SK-N-SH (cell line): ENCODE measurements at regions not wholly inside any gene's neighbourhood (a gene's known extent, or its start where the extent isn't known, plus 50 kb on each side); places are given as distances from the start of the nearest gene placed in this dataset.
A peak's percentile ranks its signal among the peaks of the same experiment; 100 is the strongest.

Experiments
- CTCF ChIA-PET: fragments of 300-600, 350-600 bp; formaldehyde crosslinking; extraction: SDS; loops from one replicate; lab custom pipeline; 2021; lab: Yijun Ruan, JAX
- POLR2A ChIA-PET: fragments of 350-600 bp; sonication (Branson Sonifier 250); formaldehyde crosslinking; extraction: SDS; loops from one replicate; lab custom pipeline; 2020; ENCODE audit warnings: antibody characterized with exemption, inconsistent platforms; lab: Yijun Ruan, JAX
- DNase-seq: peaks from one replicate; pipeline ENCODE4 v3.0.0; 2012
- H2AFZ ChIP-seq: fragments of 200-600 bp; sonication (generic); 2 replicates; pipeline ENCODE4 v1.8.1; 2016; ENCODE audit warnings: antibody characterized with exemption, mild to moderate bottlenecking, low read depth
- H3F3A ChIP-seq: fragments of 200-600 bp; sonication (generic); replicated peaks from 2 replicates; pipeline ENCODE3; 2016; ENCODE audit warnings: antibody characterized with exemption, mild to moderate bottlenecking; ENCODE audit not compliant: insufficient read depth
- H3K27ac ChIP-seq, 2 experiments: fragments of 200-500 bp in 1 of 2; fragments of 200-600 bp in 1 of 2; sonication (Bioruptor generic) in 1 of 2; sonication (generic), shearing (Covaris generic) in 1 of 2; 2 replicates each; pipeline versions ENCODE4 v1.5.1 to v1.6.1; 2014 to 2016; ENCODE audit warnings: low read depth in 2 of 2, inconsistent platforms in 1 of 2, low read length in 1 of 2, mild to moderate bottlenecking in 1 of 2, mixed read lengths in 1 of 2
- H3K27me3 ChIP-seq: fragments of 200-600 bp; sonication (generic), shearing (Covaris generic); 2 replicates; pipeline ENCODE4 v1.6.1; 2016; ENCODE audit warnings: mixed run types; ENCODE audit not compliant: insufficient read depth
- H3K36me3 ChIP-seq, 2 experiments: fragments of 200-500 bp in 1 of 2; fragments of 200-600 bp in 1 of 2; sonication (Bioruptor generic) in 1 of 2; sonication (generic) in 1 of 2; replicated peaks in 1 of 2; 2 replicates each; pipeline versions ENCODE3 to v1.5.1; 2014 to 2016; ENCODE audit warnings: low read length in 1 of 2, mild to moderate bottlenecking in 1 of 2; ENCODE audit not compliant: insufficient read depth in 2 of 2, control insufficient read depth in 1 of 2
- H3K4me1 ChIP-seq, 2 experiments: fragments of 200-500 bp in 1 of 2; fragments of 200-600 bp in 1 of 2; sonication (Bioruptor generic) in 1 of 2; sonication (generic), shearing (Covaris generic) in 1 of 2; 2 replicates each; pipeline versions ENCODE4 v1.5.1 to v1.6.1; 2014 to 2016; ENCODE audit warnings: low read depth in 1 of 2, low read length in 1 of 2, mixed run types in 1 of 2; ENCODE audit not compliant: insufficient read depth in 2 of 2, control insufficient read depth in 1 of 2
- H3K4me2 ChIP-seq: fragments of 200-600 bp; sonication (generic), shearing (Covaris generic); 2 replicates; pipeline ENCODE4 v1.6.1; 2017; ENCODE audit warnings: mixed run types
- H3K4me3 ChIP-seq, 2 experiments: fragments of 200-500 bp in 1 of 2; fragments of 200-600 bp in 1 of 2; sonication (Bioruptor generic) in 1 of 2; sonication (generic), shearing (Covaris generic) in 1 of 2; 2 replicates each; pipeline versions ENCODE4 v1.5.1 to v1.8.1; 2014 to 2016; ENCODE audit warnings: low read depth in 2 of 2, inconsistent platforms in 1 of 2, low read length in 1 of 2, mild to moderate bottlenecking in 1 of 2, mixed read lengths in 1 of 2, moderate library complexity in 1 of 2
- H3K79me2 ChIP-seq: fragments of 200-600 bp; sonication (generic); 2 replicates; pipeline ENCODE4 v1.8.1; 2017; ENCODE audit warnings: mild to moderate bottlenecking; ENCODE audit not compliant: insufficient read depth
- H3K9ac ChIP-seq: fragments of 200-600 bp; sonication (generic); 2 replicates; pipeline ENCODE4 v1.6.1; 2017; ENCODE audit warnings: mixed run types
- H3K9me2 ChIP-seq: fragments of 200-600 bp; sonication (generic); 2 replicates; pipeline ENCODE4 v1.6.1; 2017; ENCODE audit warnings: mixed run types
- H3K9me3 ChIP-seq: fragments of 200-600 bp; sonication (generic); 2 replicates; pipeline ENCODE4 v1.6.1; 2017; ENCODE audit warnings: mixed run types, mild to moderate bottlenecking, moderate library complexity
- H4K20me1 ChIP-seq: fragments of 200-600 bp; sonication (generic); 2 replicates; pipeline ENCODE4 v1.6.1; 2017; ENCODE audit warnings: mild to moderate bottlenecking, mixed run types; ENCODE audit not compliant: insufficient read depth
- EP300 ChIP-seq, 2 experiments: IDR thresholded peaks; 2 replicates each; pipeline versions ENCODE4 v1.4.0 to v1.6.1; 2012; ENCODE audit warnings: borderline replicate concordance in 1 of 2, low read depth in 1 of 2, low read length in 1 of 2
- FOXJ3 ChIP-seq: sonication (generic); formaldehyde crosslinking; IDR thresholded peaks from 2 replicates; pipeline ENCODE4 v1.5.1; 2020; ENCODE audit warnings: mild to moderate bottlenecking, missing genetic modification reagents
- GABPA ChIP-seq: IDR thresholded peaks from 2 replicates; pipeline ENCODE4 v1.4.0; 2012; ENCODE audit warnings: low read depth, mild to moderate bottlenecking
- GATA2 ChIP-seq: sonication (generic); formaldehyde crosslinking; IDR thresholded peaks from 2 replicates; pipeline ENCODE4 v1.5.0; 2020; ENCODE audit warnings: mild to moderate bottlenecking, missing genetic modification reagents
- RCOR1 ChIP-seq: fragments of 150-350 bp; IDR thresholded peaks from 2 replicates; pipeline ENCODE4 v1.6.1; 2017; ENCODE audit warnings: antibody characterized with exemption, low read length
- SIN3A ChIP-seq: IDR thresholded peaks from 2 replicates; pipeline ENCODE4 v1.6.1; 2012; ENCODE audit warnings: low read depth, mild to moderate bottlenecking, low read length, moderate library complexity, borderline replicate concordance
- WGBS: methylation state at CpG from one replicate; pipeline ENCODE4 v1.1.6; 2017; ENCODE audit warnings: low lambda C conversion rate; 5-methylcytosine and 5-hydroxymethylcytosine counted together
- TF ChIP-seq, protein P1 (sequence below): fragments of 150-350 bp; IDR thresholded peaks from 2 replicates; pipeline ENCODE4 v1.6.1; 2016; ENCODE audit warnings: mild to moderate bottlenecking, low read depth, low read length
- TF ChIP-seq, protein P2 (sequence below): IDR thresholded peaks from 2 replicates; pipeline ENCODE4 v1.4.0; 2012; ENCODE audit warnings: low read depth, borderline replicate concordance

DNA sequence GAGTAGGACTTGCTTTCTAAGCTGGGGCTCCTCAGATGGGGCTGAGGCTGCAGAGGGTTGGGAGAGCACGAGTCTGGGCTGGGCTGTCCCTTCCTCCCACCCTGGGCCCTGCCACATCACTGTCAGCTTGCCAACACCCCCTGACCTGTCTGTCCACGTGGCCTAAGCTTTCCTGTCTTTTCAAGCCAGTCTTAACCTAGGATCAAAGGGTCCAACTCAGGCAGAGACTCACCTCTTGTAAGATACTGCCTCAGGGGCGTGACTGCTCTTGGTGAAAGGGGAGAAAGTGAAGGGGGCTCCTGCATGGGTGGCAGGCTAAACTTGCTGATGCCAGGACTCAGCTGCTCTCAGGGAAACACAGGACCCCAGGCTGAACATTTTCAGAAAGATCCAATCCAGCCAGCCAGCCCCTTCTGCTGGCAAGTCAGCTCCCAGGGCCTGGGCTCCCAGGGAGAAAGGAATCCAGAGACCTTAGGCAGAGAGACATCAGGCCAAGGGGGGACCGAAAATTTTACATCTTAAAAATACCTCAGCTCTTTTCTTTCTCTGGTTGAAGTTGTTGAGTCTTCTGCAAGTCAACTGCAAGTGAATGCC lies 144.2 kb upstream of the ID2 start:
- no peaks in the 10 kb centered on the region for H3K79me2 ChIP-seq
- no peaks in the 10 kb centered on the region for H3F3A ChIP-seq
- peak overlapping the region in 1 of 2 experiments; percentile 86; a peak in 2 of 4 replicates for H3K27ac ChIP-seq
- TF ChIP-seq GABPA (no peak), FOXJ3 (CRISPR knock-in tag) (peak; percentile 43; the same call in 1 of the 2 replicates)
- 83% methylated on average over 3 of the region's 4 CpGs for WGBS
- no peak overlapping the region for H3K4me3 ChIP-seq
- H3K4me1 ChIP-seq, result peaks cover 4 to 80% of the 10 kb centered on the region in 2 experiments; a peak in 3 of 4 replicates
- H2AFZ ChIP-seq, result no peak overlapping the region
- H3K9me3 ChIP-seq, result no peaks in the 10 kb centered on the region
- H3K9me2 ChIP-seq, result no peaks in the 10 kb centered on the region
- no peaks in the 10 kb centered on the region for H3K27me3 ChIP-seq
- DNase-seq, result no peak
- H3K9ac ChIP-seq, result no peak overlapping the region
- ChIA-PET CTCF (interaction anchor here (0.8 to 3.2 kb wide), 9 partner anchors 9 to 1441 kb away, joined by 3 to 12 read pairs (median 4); no protein-coding TSS in a partner anchor), POLR2A (interaction anchor here (2.2 to 11.0 kb wide), 2 partner anchors 9 to 142 kb away, joined by 9 to 154 read pairs; partner anchors contain the start of gene ID2)
- no peak overlapping the region for H3K4me2 ChIP-seq
- no peaks in the 10 kb centered on the region for H4K20me1 ChIP-seq
- H3K36me3 ChIP-seq, result no peaks in the 10 kb centered on the region

DNA sequence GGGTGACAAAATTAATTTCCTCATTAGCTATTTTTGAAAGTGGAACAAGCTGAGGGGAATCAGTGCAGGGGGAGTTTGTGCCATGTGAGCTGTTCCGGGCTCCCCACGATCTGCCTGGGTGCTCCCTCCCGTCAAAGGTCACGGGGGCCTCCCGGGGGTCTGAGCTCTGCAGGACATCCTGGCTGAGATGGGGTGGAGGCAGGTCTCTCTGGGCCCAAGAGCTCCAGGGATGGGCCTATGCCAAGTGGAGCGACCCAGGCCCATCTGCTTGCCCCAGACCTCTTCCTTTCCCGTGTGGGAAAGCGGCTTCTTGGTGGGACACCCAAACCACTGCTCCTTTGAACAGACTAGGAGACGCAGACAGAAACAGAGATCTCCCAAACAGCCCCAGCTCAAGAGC lies 143.3 kb upstream of the ID2 start:
- Histone ChIP-seq H3K4me2 (no peak overlapping the region), H3K79me2 (no peaks in the 10 kb centered on the region), H3K27me3 (no peaks in the 10 kb centered on the region), H3K9me2 (no peaks in the 10 kb centered on the region), H3K27ac (peak overlapping the region in 1 of 2 experiments; percentile 36; a peak in 1 of 4 replicates), H4K20me1 (no peaks in the 10 kb centered on the region), H3K9me3 (no peaks in the 10 kb centered on the region), H3K4me3 (no peak overlapping the region), H2AFZ (no peak overlapping the region), H3K4me1 (peaks cover 10 to 89% of the 10 kb centered on the region in 2 experiments), H3F3A (peaks cover 3% of the 10 kb centered on the region), H3K36me3 (no peaks in the 10 kb centered on the region), H3K9ac (no peak overlapping the region)
- CTCF ChIA-PET, result interaction anchor here (0.9 to 2.6 kb wide), 9 partner anchors 9 to 1111 kb away, joined by 3 to 11 read pairs (median 4); no protein-coding TSS in a partner anchor
- WGBS, result 91% methylated on average over 6 of the region's 9 CpGs
- POLR2A ChIA-PET, result interaction anchor here (2.2 to 11.0 kb wide), 3 partner anchors 9 to 141 kb away, joined by 9 to 154 read pairs (median 13); partner anchors contain the start of gene ID2
- DNase-seq, result no peak
- TF ChIP-seq SIN3A, result no peak
- TF ChIP-seq RCOR1, result no peak
- TF ChIP-seq, protein P1, sequence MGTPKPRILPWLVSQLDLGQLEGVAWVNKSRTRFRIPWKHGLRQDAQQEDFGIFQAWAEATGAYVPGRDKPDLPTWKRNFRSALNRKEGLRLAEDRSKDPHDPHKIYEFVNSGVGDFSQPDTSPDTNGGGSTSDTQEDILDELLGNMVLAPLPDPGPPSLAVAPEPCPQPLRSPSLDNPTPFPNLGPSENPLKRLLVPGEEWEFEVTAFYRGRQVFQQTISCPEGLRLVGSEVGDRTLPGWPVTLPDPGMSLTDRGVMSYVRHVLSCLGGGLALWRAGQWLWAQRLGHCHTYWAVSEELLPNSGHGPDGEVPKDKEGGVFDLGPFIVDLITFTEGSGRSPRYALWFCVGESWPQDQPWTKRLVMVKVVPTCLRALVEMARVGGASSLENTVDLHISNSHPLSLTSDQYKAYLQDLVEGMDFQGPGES, result no peak

DNA sequence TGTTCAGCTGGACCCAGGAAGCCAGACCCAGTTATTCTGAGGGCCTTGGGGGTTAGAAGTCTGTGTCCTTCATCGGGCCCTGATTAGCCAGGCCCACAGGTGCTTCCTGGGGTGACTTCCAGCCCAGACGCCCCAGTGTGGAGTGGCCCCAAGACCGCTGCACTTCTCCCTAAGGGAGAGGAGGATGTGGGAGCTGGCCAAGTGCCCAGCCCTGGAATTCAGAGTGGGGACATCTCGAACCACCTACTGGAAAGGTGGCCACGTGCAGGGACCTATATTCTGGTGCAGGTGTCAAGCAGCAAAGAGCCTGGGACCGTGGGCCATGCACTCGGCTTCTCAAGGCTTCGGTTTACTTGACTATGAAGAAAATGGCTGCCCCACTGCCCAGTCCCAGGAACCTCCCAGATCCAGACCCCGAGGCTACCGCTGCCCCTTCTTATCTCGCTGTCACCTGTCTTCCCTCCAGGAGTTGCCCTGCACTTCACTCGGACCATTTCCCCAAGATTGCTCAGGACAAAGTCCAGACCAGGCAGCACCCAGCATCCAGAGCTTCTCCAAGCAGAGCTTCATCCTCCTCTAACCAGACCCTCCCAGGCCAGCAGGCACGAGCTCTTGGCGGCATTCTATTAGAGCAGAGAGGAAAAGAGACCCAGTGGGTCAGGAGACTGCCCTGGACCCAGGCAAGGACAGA lies 142.8 kb upstream of the ID2 start:
- H3K4me3 ChIP-seq, result no peak overlapping the region
- no peak overlapping the region for H3K4me2 ChIP-seq
- H4K20me1 ChIP-seq, result no peaks in the 10 kb centered on the region
- H2AFZ ChIP-seq, result no peak overlapping the region
- H3K27ac ChIP-seq, result peak overlapping the region in 1 of 2 experiments; percentile 79; a peak in 2 of 4 replicates
- H3K9me3 ChIP-seq, result no peaks in the 10 kb centered on the region
- no peak overlapping the region for H3K9ac ChIP-seq
- H3K27me3 ChIP-seq, result no peaks in the 10 kb centered on the region
- 92% methylated on average over 8 of the region's 14 CpGs for WGBS
- H3K9me2 ChIP-seq, result no peaks in the 10 kb centered on the region
- ChIA-PET POLR2A (interaction anchor here (1.0 to 11.0 kb wide), 6 partner anchors 10 to 256 kb away, joined by 3 to 154 read pairs (median 8); partner anchors contain the start of gene ID2), CTCF (interaction anchor here (0.9 to 2.6 kb wide), 14 partner anchors 9 to 1334 kb away, joined by 3 to 14 read pairs (median 4); partner anchors contain the start of gene ID2)
- H3K36me3 ChIP-seq, result no peaks in the 10 kb centered on the region
- peak; percentile 57 for DNase-seq
- TF ChIP-seq EP300 (IDR thresholded peaks at IDR 0.05; ENCODE audit: borderline replicate concordance in 1 of 2, low read depth in 1 of 2, low read length in 1 of 2) (peak in 1 of 2 experiments; percentile 49; a peak in 1 of 4 replicates), GATA2 (CRISPR knock-in tag) (peak; percentile 65)
- TF ChIP-seq, protein P2, sequence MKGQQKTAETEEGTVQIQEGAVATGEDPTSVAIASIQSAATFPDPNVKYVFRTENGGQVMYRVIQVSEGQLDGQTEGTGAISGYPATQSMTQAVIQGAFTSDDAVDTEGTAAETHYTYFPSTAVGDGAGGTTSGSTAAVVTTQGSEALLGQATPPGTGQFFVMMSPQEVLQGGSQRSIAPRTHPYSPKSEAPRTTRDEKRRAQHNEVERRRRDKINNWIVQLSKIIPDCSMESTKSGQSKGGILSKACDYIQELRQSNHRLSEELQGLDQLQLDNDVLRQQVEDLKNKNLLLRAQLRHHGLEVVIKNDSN, result no peak
- H3F3A ChIP-seq, result peaks cover 3% of the 10 kb centered on the region
- peaks cover 15 to 94% of the 10 kb centered on the region in 2 experiments for H3K4me1 ChIP-seq
- no peaks in the 10 kb centered on the region for H3K79me2 ChIP-seq
